ENCODE measurements at regions not wholly inside any gene's neighbourhood (a gene's known extent, or its start where the extent isn't known, plus 50 kb on each side); places are given as distances from the start of the nearest gene placed in this dataset.

- Histone ChIP-seq H3K4me3 (no peak overlapping the region), H3K27ac (no peak overlapping the region), H3K4me2 (0 out of 22 replicates have a peak overlapping the region, but pooled peaks of 2 of the 11 experiments have one; percentile 2 to 16), H4K20me1 (no peaks in the 10 kb centered on the region), H3K27me3 (peaks cover 0 to 9% (median 0%) of the 10 kb centered on the region in 11 experiments; a peak in 4 of 22 replicates), H3K9ac (no peak overlapping the region), H3K4me1 (peaks cover 4 to 71% (median 53%) of the 10 kb centered on the region in 10 experiments), H3K9me3 (replicated peaks in 1 of 11) (peaks cover 19 to 34% (median 26%) of the 10 kb centered on the region in 11 experiments), H3K36me3 (no peaks in the 10 kb centered on the region; a peak in 1 of 22 replicates)
- no peak for TF ChIP-seq Cebpa-rat (IDR thresholded peaks at IDR 0.05)
Observed at GRCh38 chr2:239769554-239770245, 255.4 kb downstream of the NDUFA10 start.

GRCh38 chr2:239768907-239769553, 256.1 kb downstream of the NDUFA10 start:
- no peak overlapping the region for H3K9ac ChIP-seq
- H3K27ac ChIP-seq, result no peak overlapping the region
- H3K36me3 ChIP-seq, result no peaks in the 10 kb centered on the region; a peak in 1 of 22 replicates
- H4K20me1 ChIP-seq, result no peaks in the 10 kb centered on the region
- peaks cover 0 to 3% (median 0%) of the 10 kb centered on the region in 11 experiments; a peak in 2 of 22 replicates for H3K27me3 ChIP-seq
- H3K4me3 ChIP-seq, result no peak overlapping the region
- H3K4me2 ChIP-seq, result 0 out of 22 replicates have a peak overlapping the region, but pooled peaks of 1 of the 11 experiments have one; percentile 2
- peaks cover 19 to 34% (median 26%) of the 10 kb centered on the region in 11 experiments for H3K9me3 ChIP-seq (replicated peaks in 1 of 11)
- H3K4me1 ChIP-seq, result peaks cover 0 to 71% (median 53%) of the 10 kb centered on the region in 10 experiments; a peak in 18 of 20 replicates
- no peak for TF ChIP-seq Cebpa-rat (IDR thresholded peaks at IDR 0.05)

GRCh38 chr2:239768031-239768790, 256.9 kb downstream of the NDUFA10 start:
- H3K9ac ChIP-seq, result no peak overlapping the region
- H4K20me1 ChIP-seq, result no peaks in the 10 kb centered on the region
- no peaks in the 10 kb centered on the region; a peak in 1 of 22 replicates for H3K36me3 ChIP-seq
- H3K4me2 ChIP-seq, result peak overlapping the region in 3 of 11 experiments; percentile 65 to 76 (median 68); a peak in 3 of 22 replicates
- TF ChIP-seq Cebpa-rat (IDR thresholded peaks at IDR 0.05), result no peak
- H3K9me3 ChIP-seq (replicated peaks in 1 of 11), result peaks cover 19 to 34% (median 26%) of the 10 kb centered on the region in 11 experiments
- peaks cover 0 to 71% (median 52%) of the 10 kb centered on the region in 10 experiments; a peak in 17 of 20 replicates for H3K4me1 ChIP-seq
- no peak overlapping the region for H3K4me3 ChIP-seq
- no peaks in the 10 kb centered on the region for H3K27me3 ChIP-seq
- no peak overlapping the region for H3K27ac ChIP-seq

GRCh38 chr2:239767021-239767905, 257.9 kb downstream of the NDUFA10 start:
- H3K9ac ChIP-seq, result peak overlapping the region in 2 of 11 experiments; percentile 6 to 24; a peak in 1 of 22 replicates
- peaks cover 18 to 28% (median 21%) of the 10 kb centered on the region in 11 experiments for H3K9me3 ChIP-seq (replicated peaks in 1 of 11)
- H3K4me2 ChIP-seq, result peak overlapping the region in 9 of 11 experiments; percentile 24 to 76 (median 65); a peak in 17 of 22 replicates
- no peaks in the 10 kb centered on the region; a peak in 1 of 22 replicates for H3K36me3 ChIP-seq
- H3K4me3 ChIP-seq, result no peak overlapping the region
- no peaks in the 10 kb centered on the region for H4K20me1 ChIP-seq
- TF ChIP-seq Cebpa-rat (IDR thresholded peaks at IDR 0.05), result no peak
- H3K27me3 ChIP-seq, result no peaks in the 10 kb centered on the region
- H3K4me1 ChIP-seq, result peaks cover 0 to 71% (median 55%) of the 10 kb centered on the region in 10 experiments; a peak in 16 of 20 replicates
- no peak overlapping the region for H3K27ac ChIP-seq

- H3K4me2 ChIP-seq, result peak overlapping the region in 8 of 11 experiments; percentile 37 to 76 (median 66); a peak in 16 of 22 replicates
- H3K9ac ChIP-seq, result 0 out of 22 replicates have a peak overlapping the region, but pooled peaks of 1 of the 11 experiments have one; percentile 21
- H3K36me3 ChIP-seq, result no peaks in the 10 kb centered on the region
- no peak overlapping the region for H3K27ac ChIP-seq
- peaks cover 10 to 26% (median 18%) of the 10 kb centered on the region in 11 experiments for H3K9me3 ChIP-seq (replicated peaks in 1 of 11)
- H3K27me3 ChIP-seq, result no peaks in the 10 kb centered on the region
- H3K4me3 ChIP-seq, result no peak overlapping the region
- H4K20me1 ChIP-seq, result no peaks in the 10 kb centered on the region
- peaks cover 0 to 77% (median 58%) of the 10 kb centered on the region in 10 experiments; a peak in 16 of 20 replicates for H3K4me1 ChIP-seq
- TF ChIP-seq Cebpa-rat (IDR thresholded peaks at IDR 0.05), result no peak
Observed at GRCh38 chr2:239765911-239766310, 259.2 kb downstream of the NDUFA10 start.

- Histone ChIP-seq H3K4me2 (peak overlapping the region in 8 of 11 experiments; percentile 37 to 76 (median 66); a peak in 14 of 22 replicates), H3K9me3 (replicated peaks in 1 of 11) (peaks cover 11 to 26% (median 18%) of the 10 kb centered on the region in 11 experiments), H3K27me3 (no peaks in the 10 kb centered on the region), H3K27ac (no peak overlapping the region), H4K20me1 (no peaks in the 10 kb centered on the region), H3K4me3 (no peak overlapping the region), H3K9ac (0 out of 22 replicates have a peak overlapping the region, but pooled peaks of 1 of the 11 experiments have one; percentile 21), H3K36me3 (no peaks in the 10 kb centered on the region), H3K4me1 (peaks cover 0 to 82% (median 59%) of the 10 kb centered on the region in 10 experiments; a peak in 16 of 20 replicates)
- TF ChIP-seq Cebpa-rat (IDR thresholded peaks at IDR 0.05), result no peak
Observed at GRCh38 chr2:239765076-239765845, 259.9 kb downstream of the NDUFA10 start.

- peak overlapping the region in 9 of 11 experiments; percentile 32 to 76 (median 65); a peak in 16 of 22 replicates for H3K4me2 ChIP-seq
- no peak overlapping the region for H3K4me3 ChIP-seq
- H3K36me3 ChIP-seq, result no peaks in the 10 kb centered on the region
- peaks cover 14 to 28% (median 21%) of the 10 kb centered on the region in 11 experiments for H3K9me3 ChIP-seq (replicated peaks in 1 of 11)
- no peak for TF ChIP-seq Cebpa-rat (IDR thresholded peaks at IDR 0.05)
- H3K9ac ChIP-seq, result no peak overlapping the region
- H4K20me1 ChIP-seq, result no peaks in the 10 kb centered on the region
- no peak overlapping the region for H3K27ac ChIP-seq
- H3K4me1 ChIP-seq, result peaks cover 0 to 86% (median 65%) of the 10 kb centered on the region in 10 experiments; a peak in 17 of 20 replicates
- no peaks in the 10 kb centered on the region for H3K27me3 ChIP-seq
Observed at GRCh38 chr2:239763433-239764097, 261.6 kb downstream of the NDUFA10 start.
